Adrenal gland (tissue), 9 donors: ENCODE measurements at regions not wholly inside any gene's neighbourhood (a gene's known extent, or its start where the extent isn't known, plus 50 kb on each side); places are given as distances from the start of the nearest gene placed in this dataset.

ENCODE experiments used
- DNase-seq, 7 donors: peaks; one replicate each; pipeline ENCODE4 v3.0.0-alpha.2; 2019 to 2020
- H3K27ac ChIP-seq, 5 donors: fragments of 200-600 bp; sonication (generic) in 4 of 5; 1 replicate in 3 of 5; 2 replicates in 2 of 5; pipeline versions ENCODE4 v1.5.1 to v1.8.0; 2016 to 2020; ENCODE audit warnings: mild to moderate bottlenecking in 1 of 5
- H3K27me3 ChIP-seq: fragments of 200-600 bp; 2 replicates; pipeline ENCODE4 v1.8.0; 2021
- H3K36me3 ChIP-seq, 2 donors: fragments of 200-600 bp; replicated peaks in 1 of 2; 1 replicate in 1 of 2; 2 replicates in 1 of 2; pipeline versions ENCODE4 v1.5.1 to v1.8.0; 2018 to 2022
- H3K4me1 ChIP-seq, 2 donors: fragments of 200-600 bp; replicated peaks in 1 of 2; 1 replicate in 1 of 2; 2 replicates in 1 of 2; pipeline versions ENCODE4 v1.5.1 to v1.8.0; 2018 to 2021
- H3K4me3 ChIP-seq, 4 donors: fragments of 200-600 bp; sonication (generic) in 3 of 4; one replicate each; pipeline ENCODE4 v1.5.1; 2016 to 2018
- H3K9me3 ChIP-seq, 3 donors: fragments of 200-600 bp; sonication (generic) in 1 of 3; replicated peaks in 1 of 3; 1 replicate in 2 of 3; 2 replicates in 1 of 3; pipeline versions ENCODE4 v1.5.1 to v1.8.0; 2016 to 2021
- POLR2A ChIP-seq, 2 donors: fragments of 450-650 bp; IDR thresholded peaks; one replicate each; pipeline ENCODE4 v1.6.1; 2017; ENCODE audit warnings: antibody characterized with exemption in 2 of 2, mild to moderate bottlenecking in 2 of 2, moderate library complexity in 1 of 2
- WGBS, 4 donors: extraction: QIAGEN DNeasy Blood & Tissue Kit in 2 of 4; methylation state at CpG; one replicate each; pipeline versions ENCODE4 v1.1.5 to v1.1.7; 2013 to 2017; 5-methylcytosine and 5-hydroxymethylcytosine counted together
- intact Hi-C, 2 donors: fragments of 100-400 bp; cut with DNase I; formaldehyde crosslinking; loops; one replicate each; pipeline versions ENCODE4 v1.14.1 to v1.15.0; 2022 to 2023
- TF ChIP-seq, protein P1 (sequence below), 6 experiments: fragments of 450-650 bp in 4 of 6; fragments of 200-600 bp in 2 of 6; sonication (generic) in 1 of 6; IDR thresholded peaks; 1 replicate in 5 of 6; 2 replicates in 1 of 6; pipeline versions ENCODE4 v1.5.1 to v1.8.0; 2016 to 2021; ENCODE audit warnings: antibody characterized with exemption in 6 of 6, mild to moderate bottlenecking in 2 of 6, moderate library complexity in 1 of 6
- donor health status: healthy with polysubstance abuse.
- donor health status: Bipolar disorder and iron deficiency.
- donor health status: DM: yes; HTN: yes; CAD: no.
- donor health status: DM: no; HTN: no; CAD: no.
- donor health status: DM: no; HTN: no; CAD: no.

DNA sequence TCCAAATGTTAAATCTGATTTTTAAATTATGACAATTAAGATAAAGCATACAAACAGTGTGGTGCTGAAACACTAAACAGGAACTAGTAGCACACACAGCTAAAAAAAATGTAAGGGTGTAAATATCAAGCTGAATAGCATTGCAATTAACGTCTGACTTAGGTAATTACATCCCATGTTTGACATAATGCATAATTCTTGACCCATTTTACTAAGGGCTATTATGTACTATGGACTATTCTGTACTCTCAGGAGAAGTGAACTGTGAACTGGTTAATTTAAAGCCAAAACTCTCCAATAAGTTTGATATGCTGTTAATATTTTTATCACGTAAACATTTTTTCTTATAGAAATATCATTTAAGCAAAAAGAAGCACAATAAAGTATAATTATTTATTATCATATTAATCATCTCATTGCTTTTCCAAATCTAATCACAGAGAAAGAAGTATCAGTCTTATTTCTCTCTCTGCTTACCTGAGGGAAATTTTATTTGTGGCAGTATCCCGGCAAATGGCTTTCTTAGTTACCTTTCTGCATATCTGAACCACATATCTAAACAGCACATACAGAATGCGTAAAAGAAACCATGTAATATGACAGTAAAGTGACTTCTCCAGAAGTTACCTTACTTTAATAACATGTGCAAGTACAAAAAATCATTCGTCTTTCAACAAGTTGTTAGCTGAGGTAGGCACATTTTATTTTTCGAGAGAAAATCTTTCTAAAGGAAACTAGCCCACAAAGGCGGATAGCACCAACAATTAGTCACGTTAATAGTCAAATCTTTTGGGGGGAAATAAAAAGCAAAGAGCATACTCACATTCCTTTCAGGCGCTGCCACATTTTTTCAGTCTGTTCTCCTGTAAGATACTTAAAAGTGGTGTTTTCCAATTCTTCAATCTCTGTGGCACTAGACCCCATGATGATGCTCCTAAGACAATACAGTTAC is 94.9 kb upstream of the PDE1A start:
- no peak overlapping the region for H3K27ac ChIP-seq
- WGBS, 4 donors, result 66 to 79% (median 70%) methylated on average over 9 of the region's 9 CpGs

GRCh38 chr2:182522405-182522896 is 95.6 kb upstream of the PDE1A start:
- no peak for DNase-seq
- Histone ChIP-seq H3K4me3 (no peak overlapping the region), H3K9me3 (no peaks in the 10 kb centered on the region), H3K36me3 (no peaks in the 10 kb centered on the region), H3K27ac (no peak overlapping the region), H3K4me1 (no peaks in the 10 kb centered on the region), H3K27me3 (no peaks in the 10 kb centered on the region)
- intact Hi-C loops, result no loop called here
- 18 to 37% (median 23%) methylated on average over 4 to 6 of the region's 6 CpGs for WGBS, 4 donors
- no peak for TF ChIP-seq POLR2A (IDR thresholded peaks at IDR 0.05)
- TF ChIP-seq, protein P1, sequence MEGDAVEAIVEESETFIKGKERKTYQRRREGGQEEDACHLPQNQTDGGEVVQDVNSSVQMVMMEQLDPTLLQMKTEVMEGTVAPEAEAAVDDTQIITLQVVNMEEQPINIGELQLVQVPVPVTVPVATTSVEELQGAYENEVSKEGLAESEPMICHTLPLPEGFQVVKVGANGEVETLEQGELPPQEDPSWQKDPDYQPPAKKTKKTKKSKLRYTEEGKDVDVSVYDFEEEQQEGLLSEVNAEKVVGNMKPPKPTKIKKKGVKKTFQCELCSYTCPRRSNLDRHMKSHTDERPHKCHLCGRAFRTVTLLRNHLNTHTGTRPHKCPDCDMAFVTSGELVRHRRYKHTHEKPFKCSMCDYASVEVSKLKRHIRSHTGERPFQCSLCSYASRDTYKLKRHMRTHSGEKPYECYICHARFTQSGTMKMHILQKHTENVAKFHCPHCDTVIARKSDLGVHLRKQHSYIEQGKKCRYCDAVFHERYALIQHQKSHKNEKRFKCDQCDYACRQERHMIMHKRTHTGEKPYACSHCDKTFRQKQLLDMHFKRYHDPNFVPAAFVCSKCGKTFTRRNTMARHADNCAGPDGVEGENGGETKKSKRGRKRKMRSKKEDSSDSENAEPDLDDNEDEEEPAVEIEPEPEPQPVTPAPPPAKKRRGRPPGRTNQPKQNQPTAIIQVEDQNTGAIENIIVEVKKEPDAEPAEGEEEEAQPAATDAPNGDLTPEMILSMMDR (IDR thresholded peaks at IDR 0.05), result no peak

More for the DNA sequence above, 94.9 kb upstream of the PDE1A start:
- Histone ChIP-seq H3K27me3 (no peaks in the 10 kb centered on the region), H3K4me1 (no peaks in the 10 kb centered on the region), H3K4me3 (no peak overlapping the region), H3K36me3 (no peaks in the 10 kb centered on the region), H3K9me3 (no peaks in the 10 kb centered on the region)
- TF ChIP-seq, protein P1 (IDR thresholded peaks at IDR 0.05), result no peak
- no peak for TF ChIP-seq POLR2A (IDR thresholded peaks at IDR 0.05)
- intact Hi-C loops, result no loop called here
- no peak for DNase-seq

DNA sequence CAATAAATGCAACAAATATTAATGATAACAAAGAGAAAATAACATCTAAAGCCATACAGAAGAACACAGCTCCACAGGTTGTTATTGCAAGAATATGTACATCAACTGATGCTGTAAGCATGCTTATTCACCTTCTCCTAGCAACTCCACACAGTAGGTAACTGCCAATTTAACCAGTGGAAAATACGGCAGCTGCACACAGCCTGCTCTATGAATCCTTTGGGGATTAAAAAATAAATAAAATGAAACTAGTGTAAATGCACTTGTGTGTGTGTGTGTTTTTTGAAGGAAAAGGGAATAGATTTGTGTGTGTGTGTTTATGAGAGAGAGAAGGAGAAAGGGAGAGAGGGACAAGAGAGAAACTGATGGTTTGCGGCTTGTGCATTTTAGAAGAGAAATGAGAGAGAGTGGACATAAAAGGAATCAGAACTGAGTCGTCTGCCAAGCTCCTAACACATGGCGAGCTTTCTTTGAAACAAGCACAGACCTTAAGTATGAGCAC is 96.2 kb upstream of the PDE1A start:
- 41 to 54% (median 43%) methylated on average over 4 of the region's 4 CpGs for WGBS, 4 donors
- no peak overlapping the region for H3K4me3 ChIP-seq
- intact Hi-C loops, result no loop called here

GRCh38 chr2:182530636-182531035 is 103.8 kb upstream of the PDE1A start:
- Histone ChIP-seq H3K4me1 (no peaks in the 10 kb centered on the region), H3K4me3 (no peak overlapping the region), H3K36me3 (no peaks in the 10 kb centered on the region), H3K27ac (no peak overlapping the region), H3K27me3 (no peaks in the 10 kb centered on the region), H3K9me3 (no peaks in the 10 kb centered on the region)
- TF ChIP-seq POLR2A (IDR thresholded peaks at IDR 0.05), result no peak
- TF ChIP-seq, protein P1 (IDR thresholded peaks at IDR 0.05), result no peak
- intact Hi-C loops, result no loop called here
- no peak for DNase-seq

More for the DNA sequence above, 96.2 kb upstream of the PDE1A start:
- TF ChIP-seq, protein P1 (IDR thresholded peaks at IDR 0.05), result no peak
- no peak for TF ChIP-seq POLR2A (IDR thresholded peaks at IDR 0.05)
- no peaks in the 10 kb centered on the region for H3K27me3 ChIP-seq
- H3K9me3 ChIP-seq, result no peaks in the 10 kb centered on the region
- no peaks in the 10 kb centered on the region for H3K4me1 ChIP-seq
- H3K27ac ChIP-seq, result no peak overlapping the region
- H3K36me3 ChIP-seq, result no peaks in the 10 kb centered on the region
- DNase-seq, result no peak
